ENCODE measurements at regions not wholly inside any gene's neighbourhood (a gene's known extent, or its start where the extent isn't known, plus 50 kb on each side); places are given as distances from the start of the nearest gene placed in this dataset.

DNA sequence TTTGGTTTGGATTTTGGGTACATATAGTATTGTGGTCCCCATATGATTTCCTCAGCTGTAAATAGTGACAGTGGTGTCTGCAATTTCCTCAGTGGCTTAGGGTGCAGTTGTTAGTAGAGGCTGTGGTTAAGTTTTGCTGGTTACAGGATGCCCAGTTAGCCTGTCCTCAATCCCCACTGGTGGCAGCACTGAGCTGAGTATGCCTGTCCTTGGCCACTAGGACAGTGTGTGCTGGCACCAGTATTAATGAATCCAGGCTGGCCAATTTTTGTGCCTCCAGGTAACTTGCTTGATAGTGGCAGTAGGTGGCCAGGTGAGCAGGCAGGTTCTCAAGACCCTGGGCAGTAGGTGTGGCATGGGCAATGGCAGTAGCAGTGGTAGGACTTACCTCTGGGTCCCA is 973.1 kb downstream of the TMEM182 start:
- no peak for DNase-seq

DNA sequence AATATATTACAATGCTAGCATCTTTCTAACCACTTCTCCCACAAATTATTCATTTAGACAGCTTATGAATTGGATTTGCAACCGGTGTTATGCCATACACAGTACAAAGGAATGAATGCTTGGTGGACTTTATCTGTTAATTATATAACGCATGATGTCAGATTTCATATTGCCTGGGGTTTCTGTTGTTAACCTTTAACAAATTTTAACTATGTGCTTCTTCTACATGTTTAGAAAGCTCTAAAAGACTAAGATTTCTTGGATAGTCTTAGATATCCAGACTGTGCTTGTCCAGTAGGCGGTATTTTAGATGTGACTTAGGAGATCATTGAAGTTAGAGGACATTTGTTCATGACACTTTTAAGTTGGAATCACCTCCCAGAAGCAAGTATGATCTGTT is 976.3 kb downstream of the TMEM182 start:
- no peak for DNase-seq

DNA sequence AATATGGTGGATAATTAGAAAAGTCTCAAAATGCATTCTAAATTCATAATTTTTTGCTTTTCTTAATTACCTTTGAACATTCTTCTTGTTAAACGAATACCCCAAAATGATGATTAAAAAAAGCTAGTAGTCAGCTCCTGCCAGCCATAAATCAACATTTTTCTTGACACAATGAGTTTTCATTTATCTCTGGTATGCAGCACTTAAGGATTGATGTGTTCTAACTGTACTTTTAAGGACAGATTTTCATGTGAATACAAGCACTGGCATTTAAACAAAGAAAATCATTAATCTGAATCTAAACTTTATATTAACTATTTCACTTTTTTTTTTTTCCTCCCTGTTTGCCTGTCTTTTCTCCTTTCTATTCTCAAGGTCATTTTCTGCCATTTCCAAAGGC is 976.8 kb downstream of the TMEM182 start:
- no peak for DNase-seq

DNA sequence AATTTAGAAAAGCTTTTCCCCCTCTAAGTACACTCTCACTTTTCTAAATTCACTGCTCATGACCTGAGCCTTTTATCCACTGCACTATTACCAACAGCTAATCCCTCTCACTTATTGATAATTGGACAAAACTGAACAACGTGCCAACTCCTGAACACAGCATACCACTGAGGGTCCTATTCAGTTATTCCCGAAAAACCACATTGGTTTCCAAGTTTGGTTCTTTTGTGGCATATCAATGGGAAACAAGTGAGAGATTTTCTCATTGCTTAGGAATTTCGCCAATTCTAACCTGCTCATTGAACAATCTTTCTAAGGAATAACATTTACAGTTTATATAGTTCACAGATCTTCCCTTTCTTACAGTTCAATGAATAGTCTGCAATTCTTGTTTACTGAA is 977.4 kb downstream of the TMEM182 start:
- DNase-seq: no peak

DNA sequence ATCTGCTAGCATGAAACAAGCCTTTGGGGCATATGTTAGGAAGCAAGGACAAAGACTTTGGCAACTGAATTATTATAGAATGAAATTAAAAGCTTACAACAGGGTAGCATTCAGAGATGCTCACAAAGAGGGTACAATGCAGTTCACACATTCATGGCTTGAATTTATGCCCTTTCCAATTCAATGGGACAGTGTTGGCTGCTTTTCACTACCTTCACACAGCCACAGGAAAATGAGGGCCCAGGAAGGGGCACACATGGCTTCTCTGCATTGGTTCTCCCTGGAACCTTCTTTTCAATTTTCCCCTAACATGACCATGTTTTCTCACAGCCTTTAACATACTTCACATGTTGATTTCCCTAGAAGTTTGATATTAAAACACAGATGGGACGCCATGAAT is 978.1 kb downstream of the TMEM182 start:
- no peak for DNase-seq

DNA sequence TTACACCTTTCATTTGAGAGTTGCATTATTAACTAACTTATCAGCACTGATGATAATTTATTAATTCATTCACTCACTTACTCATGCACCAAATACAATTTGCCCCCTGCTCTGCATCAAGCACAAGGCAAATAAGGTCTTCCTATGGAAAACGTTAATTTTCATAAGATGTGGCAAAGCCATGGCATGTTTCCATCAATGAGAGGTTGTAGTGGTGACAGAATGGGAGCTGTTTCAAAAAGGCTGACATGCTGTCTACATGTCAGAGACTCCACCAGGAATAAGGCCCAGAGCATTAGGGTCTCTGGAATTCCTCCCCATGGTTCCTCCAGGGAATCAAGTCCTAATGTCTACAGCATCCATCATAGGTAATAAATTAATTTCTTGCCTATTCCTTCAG is 978.8 kb downstream of the TMEM182 start:
- no peak for DNase-seq

DNA sequence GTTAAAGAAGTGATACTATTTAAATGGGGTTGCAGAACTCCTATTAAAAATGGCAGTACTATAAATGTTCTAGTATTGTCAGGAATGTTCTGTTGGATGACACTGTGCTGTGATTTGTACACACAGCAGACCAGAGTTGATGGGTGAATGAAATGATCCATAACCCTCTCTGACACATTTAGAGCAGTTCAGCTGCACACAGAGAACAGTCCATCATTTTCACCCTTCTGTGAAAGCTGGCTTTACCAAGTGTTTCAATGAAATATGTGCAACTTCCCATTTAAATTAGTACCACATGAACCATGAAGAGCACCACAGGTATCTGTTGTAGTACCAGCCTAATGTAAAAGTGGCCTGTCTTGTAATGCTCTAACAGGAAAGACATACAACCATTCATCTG is 981.4 kb downstream of the TMEM182 start:
- DNase-seq: no peak

DNA sequence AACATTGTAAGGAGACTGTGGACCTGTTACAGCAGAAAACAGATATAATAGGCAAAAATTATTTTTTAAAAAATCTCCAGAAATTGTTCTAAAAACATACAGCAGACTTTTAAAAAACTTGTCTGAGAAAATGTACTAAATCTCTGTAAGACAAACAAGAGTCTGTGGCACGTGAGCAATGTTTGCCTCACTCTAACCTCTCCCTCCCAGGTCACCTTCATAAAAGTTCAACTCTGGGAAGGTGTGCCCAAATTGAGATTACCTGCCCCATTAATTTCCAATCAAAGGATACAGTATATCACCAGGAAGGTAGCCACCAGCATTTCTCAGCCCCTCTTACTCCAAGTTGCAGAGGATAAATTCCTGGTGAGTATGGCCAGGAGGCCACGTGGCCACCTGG is 992.7 kb downstream of the TMEM182 start:
- no peak for DNase-seq

DNA sequence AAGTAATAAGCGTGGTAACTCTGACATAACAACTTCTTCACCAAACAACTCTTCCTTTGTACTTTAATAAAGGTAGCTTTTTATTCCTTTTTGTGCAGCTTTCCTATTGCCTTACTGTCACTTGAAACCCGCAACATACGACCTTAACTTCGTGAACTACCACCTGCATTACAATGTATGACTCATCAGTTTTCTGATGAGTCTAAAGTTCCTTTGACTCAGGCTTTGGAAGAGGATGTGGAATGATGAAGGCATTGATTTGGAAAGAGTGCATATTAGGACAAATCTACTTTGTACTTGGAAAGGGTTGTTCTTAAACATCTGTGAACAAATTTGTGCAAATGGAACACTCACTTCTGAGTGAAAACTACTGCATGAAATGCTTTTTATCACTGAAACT is 1012.1 kb downstream of the TMEM182 start:
- DNase-seq: no peak

DNA sequence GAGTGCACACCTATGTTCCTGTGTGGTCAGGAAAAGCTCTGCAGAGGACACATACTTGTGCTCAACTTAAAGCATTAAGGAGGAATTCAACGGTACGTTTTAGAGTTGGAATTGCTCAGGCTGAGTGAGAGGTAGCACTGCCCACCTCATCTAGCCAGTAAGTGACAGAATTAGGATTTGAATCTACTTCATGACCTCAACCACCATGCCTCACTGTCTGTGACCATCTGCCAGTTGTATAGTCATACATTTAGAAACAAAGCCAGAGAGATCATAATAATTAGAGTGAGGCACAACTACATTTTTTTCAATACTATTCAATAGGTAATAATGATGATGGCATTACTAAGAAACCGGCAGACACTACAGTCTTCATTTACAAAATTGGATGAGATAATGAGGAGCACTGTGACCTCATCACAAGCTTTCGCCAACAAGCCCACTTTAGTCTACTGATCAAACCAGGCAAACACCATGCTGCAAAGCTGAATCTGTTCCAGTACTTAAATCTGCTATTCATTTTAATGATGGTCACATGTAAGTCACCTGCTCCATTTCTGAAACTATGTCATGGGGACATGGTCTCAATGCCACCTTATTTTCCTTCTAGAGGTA is 1018.4 kb downstream of the TMEM182 start:
- DNase-seq: no peak

DNA sequence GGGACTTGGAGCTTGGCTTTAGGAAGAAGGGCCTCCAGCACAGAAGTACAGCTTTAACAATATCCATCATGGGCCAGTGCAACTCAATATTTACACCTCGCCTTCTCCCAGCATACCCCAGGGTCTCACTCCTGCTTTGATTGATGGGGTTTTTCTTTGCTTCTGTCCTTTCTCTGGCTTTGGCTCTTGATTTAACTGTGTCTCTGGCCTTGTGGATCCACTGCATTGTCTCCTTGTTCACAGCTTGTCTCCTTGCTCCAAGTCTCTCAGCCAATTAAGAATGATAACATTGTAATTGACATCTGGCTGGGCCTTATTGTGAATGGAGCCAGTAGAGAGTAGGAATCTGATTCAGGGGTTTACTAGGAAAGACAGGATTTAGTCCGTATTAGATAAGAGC is 1019.5 kb downstream of the TMEM182 start:
- no peak for DNase-seq

DNA sequence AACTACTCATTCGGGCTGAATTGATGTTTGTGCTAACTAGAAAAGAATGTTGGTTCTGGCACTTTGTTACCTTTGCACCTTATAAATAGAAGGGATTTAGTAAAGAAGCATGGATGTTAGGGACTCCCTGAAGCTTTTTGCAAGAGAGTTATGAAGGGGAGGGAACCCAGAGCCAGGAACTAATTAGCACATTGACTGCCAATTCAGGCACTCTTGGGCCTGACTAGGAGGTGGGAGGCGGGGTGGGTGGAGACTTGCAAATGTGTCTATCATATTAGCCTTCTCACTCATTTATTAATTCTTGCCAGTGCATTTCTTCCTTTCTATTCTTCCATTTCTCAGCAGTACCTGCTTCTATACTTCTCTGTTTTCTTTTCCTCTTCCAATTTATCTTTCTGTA is 1022.4 kb downstream of the TMEM182 start:
- DNase-seq: no peak

DNA sequence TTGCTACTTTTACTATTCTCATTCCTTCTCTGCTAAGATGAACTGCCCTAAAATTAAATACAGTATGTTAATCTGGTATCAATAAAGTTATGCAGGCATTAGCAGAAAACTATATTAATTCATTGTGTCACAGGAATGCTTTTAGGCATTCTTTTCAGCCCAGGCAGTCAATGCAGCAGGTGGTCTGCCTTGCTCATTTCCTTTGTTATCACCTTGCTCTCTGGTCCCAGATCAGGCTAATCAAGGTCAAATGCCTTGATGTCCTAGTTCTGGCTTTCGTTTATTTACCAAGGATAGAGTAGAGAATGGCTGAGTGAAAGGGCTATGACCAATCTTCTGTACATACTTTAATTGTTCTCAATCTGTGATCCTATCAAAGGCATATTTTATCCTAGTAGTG is 1023.6 kb downstream of the TMEM182 start:
- DNase-seq: no peak

DNA sequence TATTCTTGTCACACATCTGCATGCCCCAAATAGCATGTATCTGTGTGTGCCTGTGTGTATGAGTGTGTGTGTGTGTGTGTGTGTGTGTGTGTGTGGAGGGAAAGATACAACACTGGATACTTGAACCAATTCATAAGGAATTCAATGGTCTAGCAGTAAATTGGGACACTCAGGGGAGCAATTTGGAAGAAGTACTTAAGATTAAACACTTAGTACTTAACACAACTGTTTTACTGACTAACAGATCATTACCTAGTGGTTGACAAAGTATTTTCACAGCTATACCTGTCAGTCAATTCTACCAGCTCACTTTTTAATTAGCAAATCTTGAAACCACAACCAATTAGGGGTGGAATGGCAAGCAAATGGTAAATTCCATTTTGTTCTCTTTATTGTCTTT is 1024.1 kb downstream of the TMEM182 start:
- no peak for DNase-seq

DNA sequence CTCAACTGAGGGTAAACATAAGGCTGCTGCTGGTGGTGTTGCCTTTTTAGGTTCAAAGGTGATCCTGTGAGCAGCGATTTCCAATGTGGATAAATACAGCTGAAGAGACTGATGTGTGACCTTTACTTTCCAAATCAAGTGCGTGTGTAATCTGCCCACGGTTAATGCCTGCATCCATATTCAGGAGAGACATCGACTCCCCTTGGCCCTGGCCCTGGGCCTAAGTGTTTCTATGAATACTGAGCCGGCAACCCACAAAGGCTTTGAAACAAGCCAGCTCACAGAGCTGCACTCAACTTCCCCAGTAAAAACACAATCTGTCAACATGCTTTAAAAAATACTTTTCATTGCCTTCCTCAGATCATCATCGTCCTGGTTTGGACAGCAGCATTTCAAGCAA is 1026.6 kb downstream of the TMEM182 start:
- DNase-seq: peak; percentile 26

DNA sequence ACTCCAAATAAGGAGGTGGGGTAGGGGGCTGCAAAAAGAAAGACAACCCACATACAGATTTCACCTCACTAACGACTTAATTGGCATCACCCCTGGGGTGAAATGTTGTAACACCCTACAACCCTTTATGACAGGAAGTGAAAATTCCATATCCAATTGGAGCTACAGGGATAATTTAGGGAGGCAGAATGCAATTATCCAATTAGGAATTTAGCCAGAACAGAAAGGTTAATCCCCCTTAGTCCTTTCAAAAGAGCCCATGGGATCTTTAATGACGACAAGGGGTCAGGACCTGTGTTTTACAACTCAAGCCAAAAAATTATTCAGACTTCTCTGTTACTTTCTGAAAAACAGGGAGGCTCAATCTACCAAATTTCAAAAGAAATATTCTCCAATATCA is 1027.1 kb downstream of the TMEM182 start:
- DNase-seq: peak; percentile 27

DNA sequence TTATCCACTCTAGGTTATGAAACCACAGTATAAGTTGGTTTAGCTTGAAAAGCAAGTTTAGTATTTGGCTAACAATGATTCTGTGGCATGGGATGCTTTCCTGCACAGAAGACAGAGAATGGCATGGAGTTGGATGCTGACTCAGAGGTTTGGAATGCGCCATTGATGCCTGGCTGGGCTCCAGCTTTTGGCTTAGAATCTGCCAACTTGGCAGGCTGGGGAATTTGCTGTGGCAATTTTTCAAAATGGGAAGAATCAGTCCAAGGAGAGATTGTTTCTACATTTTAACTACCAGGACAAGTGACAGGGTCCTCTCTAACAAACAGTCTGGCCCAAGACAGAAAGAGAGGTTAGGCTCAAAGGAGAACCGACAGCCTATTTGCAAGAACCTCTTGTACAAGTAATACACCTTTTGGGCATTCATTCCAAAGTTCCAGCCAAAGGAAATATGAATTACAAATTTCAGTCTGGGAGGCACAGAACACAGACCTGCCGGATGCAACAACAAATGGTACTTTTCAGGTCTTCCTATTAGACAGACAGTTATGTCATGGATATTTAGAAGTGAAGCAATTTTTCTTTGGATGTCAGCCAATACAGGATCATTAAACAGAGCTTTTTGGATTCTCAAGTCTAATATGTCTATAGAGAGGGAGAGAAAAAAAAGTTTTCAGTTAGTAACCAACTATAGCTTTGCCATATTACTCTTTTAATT is 1027.7 kb downstream of the TMEM182 start:
- DNase-seq: peak; percentile 76

DNA sequence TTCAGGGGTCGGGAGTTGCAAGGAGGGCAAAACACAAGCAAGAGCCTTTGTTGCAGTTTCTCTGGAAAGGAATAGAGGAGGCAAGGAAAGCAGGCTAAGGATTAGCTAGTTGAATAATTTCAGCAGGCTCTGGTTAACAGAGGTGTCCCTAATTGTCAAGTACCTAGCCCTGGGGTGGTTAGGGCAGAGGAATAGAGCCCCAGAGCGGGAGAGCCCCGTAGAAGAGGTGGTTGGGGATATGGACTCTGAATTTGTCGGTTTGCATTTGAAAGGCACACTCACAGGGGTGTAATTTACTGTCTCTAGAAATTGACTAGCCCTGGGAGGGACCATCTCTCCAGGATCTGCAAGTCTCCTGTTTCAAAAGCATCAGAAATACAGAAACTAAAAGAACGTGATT is 1030.2 kb downstream of the TMEM182 start:
- no peak for DNase-seq

DNA sequence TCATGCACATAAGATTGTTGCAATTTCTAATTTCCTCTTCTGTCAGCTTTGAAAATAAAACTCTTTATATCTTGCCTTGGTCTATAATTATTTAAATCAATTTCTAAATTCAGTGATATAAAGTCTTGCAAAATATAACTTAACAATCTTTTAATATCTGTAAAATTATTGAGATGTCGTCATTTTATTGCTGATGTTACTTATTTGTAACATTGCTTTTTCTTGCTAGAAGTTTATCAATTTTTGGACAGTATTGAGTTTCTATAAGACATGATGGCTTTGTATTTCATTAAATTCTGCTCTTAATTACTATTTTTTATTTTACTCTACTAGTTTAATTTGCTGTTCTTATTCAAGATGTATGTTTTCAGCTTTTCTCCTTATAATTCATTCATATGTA is 1036.5 kb downstream of the TMEM182 start:
- DNase-seq: no peak

DNA sequence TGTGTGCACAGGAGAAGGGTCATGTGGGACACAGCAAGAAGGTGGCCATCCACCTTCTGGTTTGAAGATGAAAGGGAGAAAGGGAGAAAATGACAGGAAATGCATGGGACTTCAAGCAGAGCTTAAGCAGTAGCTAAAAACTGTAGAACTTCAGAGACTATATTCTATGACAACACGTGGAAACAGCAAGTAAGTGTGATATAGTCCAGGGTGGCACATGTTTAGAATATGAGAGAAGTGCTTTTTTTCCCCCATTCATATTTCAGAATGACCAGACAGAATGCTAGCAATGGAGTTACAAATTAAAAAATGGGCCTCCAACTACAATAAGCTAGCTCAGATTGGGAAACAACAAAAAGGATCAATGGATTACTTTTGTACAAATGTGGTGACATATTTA is 1042.2 kb downstream of the TMEM182 start:
- DNase-seq: no peak

DNA sequence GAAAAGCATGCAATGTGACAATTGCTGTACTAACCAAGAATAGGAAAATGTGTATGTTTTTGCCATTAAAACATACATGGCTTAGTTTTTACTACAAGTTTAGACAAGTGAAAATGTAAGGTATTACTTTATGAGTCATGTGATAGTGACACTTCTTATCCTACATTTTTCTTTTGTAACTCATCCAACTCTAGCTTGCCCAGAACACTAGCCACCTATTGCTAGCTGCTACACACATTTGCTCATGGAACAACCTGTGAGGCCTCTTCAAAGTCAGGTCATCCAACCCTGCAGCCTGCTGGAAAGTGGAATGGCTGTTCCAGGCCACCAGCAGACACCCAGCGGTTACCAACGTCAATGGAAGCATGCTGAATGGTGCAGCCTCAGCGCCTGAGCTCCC is 1043.9 kb downstream of the TMEM182 start:
- no peak for DNase-seq

DNA sequence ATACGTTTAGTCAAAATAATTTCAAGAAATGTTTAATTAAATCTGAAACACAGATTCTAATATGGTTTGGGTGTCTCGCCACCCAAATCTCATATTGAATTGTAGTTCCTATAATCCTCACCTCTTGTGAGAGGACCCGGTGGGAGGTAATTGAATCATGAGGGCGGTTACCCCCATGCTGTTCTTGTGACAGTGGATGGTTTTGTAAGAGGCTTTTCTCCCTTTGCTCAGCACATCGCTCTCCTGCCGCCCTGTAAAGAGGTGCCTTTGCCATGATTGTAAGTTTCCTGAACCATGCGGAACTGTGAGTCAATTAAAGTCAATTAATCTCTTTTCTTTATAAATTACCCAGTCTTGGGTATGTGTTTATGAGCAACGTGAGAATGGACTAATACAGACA is 1045.1 kb upstream of the POU3F3 start:
- DNase-seq: no peak

DNA sequence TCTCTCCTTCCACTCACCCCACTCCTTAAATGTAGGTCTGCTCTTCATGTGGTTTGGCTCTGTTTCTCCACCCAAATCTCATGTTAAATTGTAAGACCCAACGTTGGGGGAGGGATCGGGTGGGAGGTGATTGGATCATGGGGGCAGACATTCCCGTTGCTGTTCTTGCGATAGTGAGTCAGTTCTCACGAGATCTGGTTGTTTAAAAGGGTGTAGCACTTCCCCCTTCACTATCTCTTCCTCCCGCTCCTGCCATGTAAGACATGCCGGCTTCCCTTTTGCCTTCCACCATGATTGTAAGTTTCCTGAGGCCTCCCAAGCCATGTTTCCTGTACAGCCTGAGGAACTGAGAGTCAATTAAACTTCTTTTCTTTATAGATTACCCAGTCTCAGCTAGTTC is 1044.5 kb upstream of the POU3F3 start:
- no peak for DNase-seq

DNA sequence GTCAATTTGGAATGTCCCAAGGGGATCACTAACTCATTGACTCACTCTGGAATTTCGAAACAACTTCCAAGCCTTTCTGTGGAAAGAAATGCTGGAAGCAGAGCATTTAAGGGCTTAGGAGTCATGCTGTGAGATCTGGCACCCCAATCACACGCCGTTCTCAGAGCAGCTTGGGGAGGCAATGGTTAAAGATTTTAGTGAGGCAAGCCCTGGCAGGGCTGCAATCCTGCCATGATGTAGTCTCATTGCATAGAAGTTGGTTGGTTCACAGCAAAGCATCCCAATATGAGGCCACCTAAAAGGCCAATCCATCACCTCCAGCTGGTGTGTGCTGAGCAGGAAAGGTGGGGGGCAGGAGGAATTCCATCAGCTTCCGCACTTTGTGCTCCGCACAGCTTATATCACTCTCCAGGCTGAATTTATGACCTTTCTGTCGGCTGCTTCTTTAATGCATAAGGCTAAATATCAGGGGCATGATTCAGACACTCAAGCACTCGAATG is 1043.9 kb upstream of the POU3F3 start:
- no peak for DNase-seq

DNA sequence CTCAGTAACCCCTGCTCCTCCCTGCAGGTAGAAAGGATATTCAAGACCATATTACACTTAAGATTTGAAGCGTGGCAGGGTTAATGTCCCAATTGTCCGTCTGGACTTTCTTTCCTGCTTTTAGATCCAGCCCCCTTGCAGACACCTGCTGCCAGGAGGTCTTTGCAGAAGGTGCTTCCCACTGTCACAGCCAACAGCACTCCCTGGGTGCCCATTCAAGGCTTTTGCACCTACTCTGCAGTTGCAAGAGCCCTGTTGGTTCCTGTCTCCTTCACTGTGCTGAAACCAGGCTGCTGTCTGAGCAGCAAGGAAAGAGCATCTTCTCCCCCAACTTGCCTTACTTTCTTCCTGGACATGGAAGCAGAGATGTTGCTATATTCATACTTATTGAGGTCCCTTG is 1043.0 kb upstream of the POU3F3 start:
- no peak for DNase-seq

All from NCI-H1105 treated with DMSO at 0.1 percent for 48 hours (cell line).